GM23248 (cell line): ENCODE measurements at regions not wholly inside any gene's neighbourhood (a gene's known extent, or its start where the extent isn't known, plus 50 kb on each side); places are given as distances from the start of the nearest gene placed in this dataset.
A peak's percentile ranks its signal among the peaks of the same experiment; 100 is the strongest.

Experiments
- DNase-seq: peaks from one replicate; pipeline ENCODE4 v3.0.0-alpha.2; 2015
- H2AFZ ChIP-seq: fragments of 200-600 bp; sonication (generic); 2 replicates; pipeline ENCODE4 v1.6.1; 2016; ENCODE audit warnings: antibody characterized with exemption
- H3F3A ChIP-seq: fragments of 200-600 bp; sonication (generic); 2 replicates; pipeline ENCODE4 v1.6.1; 2016; ENCODE audit warnings: mild to moderate bottlenecking, antibody characterized with exemption, mixed run types; ENCODE audit not compliant: insufficient read depth
- H3K27ac ChIP-seq: fragments of 200-600 bp; sonication (generic); 2 replicates; pipeline ENCODE4 v1.5.1; 2016; ENCODE audit warnings: mild to moderate bottlenecking
- H3K27me3 ChIP-seq: fragments of 200-600 bp; sonication (generic); replicated peaks from 2 replicates; pipeline ENCODE4 v1.6.1; 2016; ENCODE audit warnings: mild to moderate bottlenecking; ENCODE audit not compliant: insufficient read depth
- H3K36me3 ChIP-seq: fragments of 200-600 bp; sonication (generic); 2 replicates; pipeline ENCODE4 v1.6.1; 2016; ENCODE audit warnings: low read depth, mild to moderate bottlenecking
- H3K4me1 ChIP-seq: fragments of 200-600 bp; sonication (generic); 2 replicates; pipeline ENCODE4 v1.6.1; 2016; ENCODE audit warnings: mild to moderate bottlenecking; ENCODE audit not compliant: insufficient read depth
- H3K4me2 ChIP-seq: fragments of 200-600 bp; sonication (generic); one replicate; pipeline ENCODE4 v1.6.1; 2016; ENCODE audit warnings: mild to moderate bottlenecking; ENCODE audit not compliant: unreplicated experiment
- H3K4me3 ChIP-seq: fragments of 200-600 bp; sonication (generic); 2 replicates; pipeline ENCODE4 v1.5.1; 2016; ENCODE audit warnings: mild to moderate bottlenecking
- H3K79me2 ChIP-seq: fragments of 200-600 bp; sonication (generic); 2 replicates; pipeline ENCODE4 v1.6.1; 2016; ENCODE audit warnings: mild to moderate bottlenecking; ENCODE audit not compliant: insufficient read depth
- H3K9ac ChIP-seq: fragments of 200-600 bp; sonication (generic); 2 replicates; pipeline ENCODE4 v1.6.1; 2016; ENCODE audit warnings: mild to moderate bottlenecking
- H3K9me2 ChIP-seq: fragments of 200-600 bp; sonication (generic); 2 replicates; pipeline ENCODE4 v1.6.1; 2016; ENCODE audit warnings: mixed run types, mild to moderate bottlenecking, moderate library complexity; ENCODE audit not compliant: insufficient read depth
- H3K9me3 ChIP-seq: fragments of 200-600 bp; sonication (generic); one replicate; pipeline ENCODE4 v1.6.1; 2017; ENCODE audit warnings: low read depth
- H4K20me1 ChIP-seq: fragments of 200-600 bp; sonication (generic); 2 replicates; pipeline ENCODE4 v1.6.0; 2016; ENCODE audit not compliant: insufficient read depth
- EZH2 ChIP-seq: fragments of 200-600 bp; sonication (generic); IDR thresholded peaks from 2 replicates; pipeline ENCODE4 v1.6.1; 2018; ENCODE audit warnings: antibody characterized with exemption, mild to moderate bottlenecking; ENCODE audit not compliant: insufficient read depth, poor library complexity, severe bottlenecking
- EZH2phosphoT487 ChIP-seq: fragments of 200-600 bp; sonication (generic); IDR thresholded peaks from 2 replicates; pipeline ENCODE4 v1.6.1; 2018; ENCODE audit warnings: antibody characterized with exemption, moderate library complexity, mild to moderate bottlenecking, low read depth; ENCODE audit not compliant: insufficient read depth
- WGBS, 2 experiments: methylation state at CpG; one replicate each; pipeline ENCODE4 v1.1.6; 2015 to 2017; ENCODE audit warnings: low lambda C conversion rate in 2 of 2, low coverage in 1 of 2; ENCODE audit errors: missing lambda C conversion rate in 2 of 2; 5-methylcytosine and 5-hydroxymethylcytosine counted together
- in situ Hi-C: fragments of 300-500 bp; cut with MboI; formaldehyde crosslinking; loops from 2 replicates; pipeline ENCODE4 v1.15.0; 2020

DNA sequence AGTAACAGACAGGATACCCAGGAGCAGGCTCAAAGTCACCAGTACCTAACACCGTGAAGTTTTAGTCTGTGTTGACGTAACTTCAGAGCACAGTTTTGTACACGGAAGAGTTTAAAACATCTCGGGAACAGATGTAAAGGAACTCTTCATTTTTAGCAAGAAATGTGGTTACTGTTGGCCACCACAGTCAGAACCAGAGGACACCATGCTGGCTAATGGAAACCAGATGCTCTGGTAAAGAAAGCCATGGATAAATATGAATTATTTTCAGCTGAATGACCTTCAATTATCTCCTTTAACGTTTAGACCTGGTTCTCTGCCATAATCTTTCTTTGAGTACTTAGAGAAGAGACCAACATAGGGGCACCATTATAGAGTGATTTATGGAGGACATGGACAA, 115.9 kb downstream of the NTMT2 start:
- Histone ChIP-seq H3K9me3 (no peaks in the 10 kb centered on the region), H3K9me2 (no peaks in the 10 kb centered on the region), H2AFZ (peak overlapping the region; percentile 37; the same call in 1 of the 2 replicates), H3K27me3 (no peaks in the 10 kb centered on the region), H3K27ac (no peak overlapping the region), H3K4me1 (peaks cover 16% of the 10 kb centered on the region), H3K36me3 (no peaks in the 10 kb centered on the region), H3K9ac (no peak overlapping the region), H3K4me3 (no peak overlapping the region), H4K20me1 (no peaks in the 10 kb centered on the region), H3K79me2 (no peaks in the 10 kb centered on the region), H3K4me2 (peak overlapping the region; percentile 6), H3F3A (peaks cover 10% of the 10 kb centered on the region; the same call in 1 of the 2 replicates)
- peak; percentile 57 for DNase-seq
- TF ChIP-seq EZH2phosphoT487 = no peak
- TF ChIP-seq EZH2 = no peak
- in situ Hi-C loops = no loop called here
- WGBS, 2 experiments = 9% methylated on average over 5 of the region's 5 CpGs

DNA sequence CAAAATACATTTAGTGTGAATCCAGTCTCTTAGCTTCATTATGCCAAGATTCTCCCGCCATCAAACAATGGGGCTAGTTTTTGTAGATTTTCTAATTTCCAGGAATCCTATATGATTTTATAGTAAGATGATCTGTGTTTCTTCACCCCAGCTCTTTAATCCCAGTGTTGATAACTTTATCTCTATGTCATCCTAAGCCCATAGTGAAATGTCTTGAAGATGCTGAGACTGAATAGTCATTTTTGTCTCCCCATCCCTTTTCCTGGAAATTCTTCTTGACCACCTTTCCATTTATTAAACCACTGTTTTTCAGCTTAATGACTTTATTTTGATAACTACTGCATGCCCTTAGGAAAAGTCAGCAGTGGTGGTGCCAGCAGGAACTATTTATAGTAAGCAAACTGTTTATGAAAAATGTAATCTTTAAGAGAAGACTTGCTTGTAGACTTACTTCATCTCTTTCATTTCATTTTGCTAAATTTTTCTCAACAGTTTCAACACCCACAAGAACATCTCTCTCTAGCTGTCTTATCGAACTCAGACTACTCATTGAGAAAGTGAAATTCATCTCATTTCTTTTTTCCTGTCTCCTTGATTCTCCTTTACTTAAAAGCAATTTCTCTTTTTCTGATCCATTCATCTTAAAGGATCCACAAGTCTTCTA, 116.6 kb downstream of the NTMT2 start:
- no peaks in the 10 kb centered on the region for H3K9me2 ChIP-seq
- no peak overlapping the region for H2AFZ ChIP-seq
- 67 to 69% methylated on average over 2 of the region's 2 CpGs for WGBS, 2 experiments
- H3K4me1 ChIP-seq = peaks cover 16% of the 10 kb centered on the region
- H3K27ac ChIP-seq = no peak overlapping the region
- H3K9me3 ChIP-seq = no peaks in the 10 kb centered on the region
- no peaks in the 10 kb centered on the region for H3K36me3 ChIP-seq
- H3K4me3 ChIP-seq = no peak overlapping the region
- in situ Hi-C loops = no loop called here
- H3K79me2 ChIP-seq = no peaks in the 10 kb centered on the region
- no peak overlapping the region for H3K4me2 ChIP-seq
- no peak for TF ChIP-seq EZH2phosphoT487
- no peak for TF ChIP-seq EZH2
- no peak overlapping the region for H3K9ac ChIP-seq
- peaks cover 10% of the 10 kb centered on the region; the same call in 1 of the 2 replicates for H3F3A ChIP-seq
- peak; percentile 10 for DNase-seq
- H4K20me1 ChIP-seq = no peaks in the 10 kb centered on the region
- H3K27me3 ChIP-seq = no peaks in the 10 kb centered on the region

DNA sequence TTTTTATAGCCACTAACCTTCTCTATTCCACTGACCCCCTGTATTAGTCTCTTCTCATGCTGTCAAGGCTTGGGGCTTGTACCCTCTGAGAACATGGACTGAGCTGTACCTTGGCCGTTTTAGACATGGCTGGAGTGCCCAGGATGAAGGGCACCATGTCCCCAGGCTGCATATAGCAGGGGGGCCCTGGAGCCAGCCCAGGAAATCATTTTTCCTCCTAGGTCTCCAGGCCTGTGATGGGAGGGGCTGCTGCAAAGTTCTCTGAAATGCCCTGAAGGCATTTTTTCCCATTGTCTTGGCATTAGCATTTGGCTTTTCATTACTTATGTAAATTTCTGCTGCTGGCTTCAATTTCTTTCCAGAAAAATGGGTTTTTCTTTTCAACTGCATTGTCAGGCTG, 119.5 kb downstream of the NTMT2 start:
- Histone ChIP-seq H3K4me3 (no peak overlapping the region), H3F3A (peaks cover 10% of the 10 kb centered on the region; the same call in 1 of the 2 replicates), H3K27ac (no peak overlapping the region), H3K9ac (no peak overlapping the region), H3K79me2 (no peaks in the 10 kb centered on the region), H3K9me3 (no peaks in the 10 kb centered on the region), H3K4me1 (peaks cover 16% of the 10 kb centered on the region), H3K9me2 (no peaks in the 10 kb centered on the region), H3K4me2 (no peak overlapping the region), H3K27me3 (no peaks in the 10 kb centered on the region), H2AFZ (no peak overlapping the region), H3K36me3 (no peaks in the 10 kb centered on the region), H4K20me1 (no peaks in the 10 kb centered on the region)
- DNase-seq = no peak
- TF ChIP-seq EZH2phosphoT487 = no peak
- no peak for TF ChIP-seq EZH2
- in situ Hi-C loops = no loop called here
- WGBS, 2 experiments = 18 to 23% methylated on average over 1 of the region's 1 CpG

DNA sequence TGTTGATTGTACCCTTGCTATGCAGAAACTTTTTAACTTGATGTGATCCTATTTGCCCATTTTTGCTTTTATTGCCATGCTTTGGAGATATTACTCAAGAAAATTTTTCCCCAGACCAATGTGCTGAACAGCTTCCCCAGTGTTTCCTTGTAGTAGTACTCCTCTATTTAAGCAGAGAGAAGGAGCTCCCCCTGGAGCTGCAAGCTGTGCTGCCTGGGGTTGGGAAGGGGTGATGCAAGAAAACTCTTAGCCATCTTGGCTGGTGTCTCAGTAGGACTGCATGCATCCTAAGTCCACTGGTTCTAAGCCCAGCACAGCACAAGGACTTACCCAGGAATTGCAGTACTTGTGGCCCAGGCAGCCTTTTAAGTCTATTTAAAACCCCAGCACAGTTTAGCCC, 121.6 kb downstream of the NTMT2 start:
- DNase-seq = peak; percentile 20
- Histone ChIP-seq H3K36me3 (no peaks in the 10 kb centered on the region), H2AFZ (no peak overlapping the region), H3K9ac (no peak overlapping the region), H3K79me2 (no peaks in the 10 kb centered on the region), H3F3A (peaks cover 6% of the 10 kb centered on the region; the same call in 1 of the 2 replicates), H3K27me3 (no peaks in the 10 kb centered on the region), H3K4me1 (peaks cover 6% of the 10 kb centered on the region), H3K27ac (no peak overlapping the region), H3K4me3 (no peak overlapping the region), H3K4me2 (no peak overlapping the region), H3K9me3 (no peaks in the 10 kb centered on the region), H3K9me2 (peaks cover 4% of the 10 kb centered on the region; the same call in 1 of the 2 replicates), H4K20me1 (no peaks in the 10 kb centered on the region)
- TF ChIP-seq EZH2 = no peak
- no peak for TF ChIP-seq EZH2phosphoT487
- in situ Hi-C loops = no loop called here
